Epithelial cell of prostate (primary cell): ENCODE measurements at regions not wholly inside any gene's neighbourhood (a gene's known extent, or its start where the extent isn't known, plus 50 kb on each side); places are given as distances from the start of the nearest gene placed in this dataset.
"Not testable (repeated sequence)": the region's sequence is repeated elsewhere in the genome, so short reads cannot be mapped to it uniquely, and the experiment has no call there.

ENCODE experiments used
- DNase-seq: peaks from one replicate; pipeline ENCODE4 v3.0.0-alpha.2; 2011; ENCODE audit warnings: low read depth, low spot score
- H3K27ac ChIP-seq: fragments of 450-650 bp; 2 replicates; pipeline ENCODE4 v1.5.1; 2017; ENCODE audit warnings: mild to moderate bottlenecking

GRCh38 chr13:55090612-55091011, 2050.1 kb upstream of the PRR20A start:
- no peak for DNase-seq

GRCh38 chr13:55091172-55091571, 2049.5 kb upstream of the PRR20A start:
- no peak overlapping the region for H3K27ac ChIP-seq
- no peak for DNase-seq

More at GRCh38 chr13:55090612-55091011, 2050.1 kb upstream of the PRR20A start:
- no peak overlapping the region for H3K27ac ChIP-seq

DNA sequence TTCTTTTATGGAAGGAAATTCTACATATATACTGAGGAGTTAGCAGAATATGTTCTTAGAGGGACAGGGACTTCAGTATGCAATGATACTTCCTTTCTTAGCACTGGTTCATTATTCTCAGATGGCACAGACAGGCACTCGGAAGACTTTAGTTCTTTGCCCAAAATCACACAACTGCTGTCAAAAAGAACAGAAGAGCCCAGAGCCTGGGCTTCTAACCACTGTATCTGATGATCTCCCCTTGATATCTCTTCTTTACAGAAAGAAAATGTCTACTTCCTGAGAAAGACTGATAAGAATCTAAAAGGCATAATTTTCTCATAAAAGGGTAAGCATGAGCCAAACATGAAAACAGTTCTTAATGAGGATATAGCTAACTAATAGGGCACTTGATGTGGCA, 2034.2 kb upstream of the PRR20A start:
- H3K27ac ChIP-seq: no peak overlapping the region
- no peak for DNase-seq

- no peak for DNase-seq
- H3K27ac ChIP-seq: no peak overlapping the region
Observed at GRCh38 chr13:55120631-55121030, 2020.1 kb upstream of the PRR20A start.

DNA sequence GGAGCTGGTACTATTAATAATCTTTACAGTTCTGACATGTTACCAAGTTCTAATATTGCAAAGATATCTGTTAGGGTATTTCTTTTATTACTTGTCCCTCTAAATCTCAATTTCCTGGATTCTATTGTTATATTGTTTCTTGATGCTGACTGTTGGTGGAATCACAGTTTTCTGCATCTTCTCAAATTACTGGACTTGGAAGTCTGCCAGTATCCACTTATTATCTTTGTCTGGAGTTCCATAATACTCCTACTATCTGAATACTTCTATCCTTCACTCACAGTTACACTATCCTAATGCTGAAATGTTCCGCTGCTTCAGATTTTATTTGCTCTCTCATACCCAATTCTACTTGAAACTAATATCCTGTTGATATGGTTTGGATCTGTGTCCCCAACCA, 1985.7 kb upstream of the PRR20A start:
- no peak for DNase-seq

DNA sequence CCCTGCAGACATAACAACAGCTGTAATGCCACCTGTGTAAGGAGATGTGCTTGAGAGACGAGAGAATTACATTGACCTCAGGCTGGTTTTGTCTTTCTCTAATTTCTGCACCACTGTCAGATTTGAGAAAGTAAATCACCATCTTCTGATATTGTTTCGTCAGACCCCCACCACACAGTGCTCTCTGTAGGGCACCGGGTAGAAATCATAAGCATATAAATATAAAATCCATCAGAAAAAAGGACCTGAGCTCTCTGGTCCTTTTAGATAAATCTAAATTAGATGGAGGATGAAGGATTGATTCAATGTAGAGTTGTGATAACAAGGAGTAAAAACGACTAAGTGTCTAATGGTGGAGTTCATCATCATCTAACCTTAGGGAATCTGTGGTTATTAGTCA, 1981.0 kb upstream of the PRR20A start:
- no peak for DNase-seq
- no peak overlapping the region for H3K27ac ChIP-seq

More for the DNA sequence above, 1985.7 kb upstream of the PRR20A start:
- no peak overlapping the region for H3K27ac ChIP-seq

DNA sequence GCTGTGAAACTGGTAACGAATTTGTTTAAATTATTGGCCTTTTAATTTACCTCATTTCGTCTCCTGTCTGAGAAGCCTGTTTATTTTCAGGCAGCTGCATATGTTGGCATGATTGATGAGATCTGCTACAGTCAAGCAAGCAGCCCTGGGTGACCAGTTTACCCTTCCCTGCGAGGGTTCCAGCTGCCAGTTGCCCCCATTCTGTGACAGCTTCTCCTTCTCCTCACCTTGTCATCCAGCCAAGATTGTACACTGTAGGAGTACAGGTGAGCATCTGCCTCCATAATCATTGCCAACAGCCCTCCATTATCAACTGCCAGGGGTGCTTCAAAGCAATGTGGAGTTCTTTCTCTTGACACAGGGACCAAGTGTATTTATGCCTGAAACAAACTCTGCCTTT, 1979.9 kb upstream of the PRR20A start:
- no peak for DNase-seq
- no peak overlapping the region for H3K27ac ChIP-seq

DNA sequence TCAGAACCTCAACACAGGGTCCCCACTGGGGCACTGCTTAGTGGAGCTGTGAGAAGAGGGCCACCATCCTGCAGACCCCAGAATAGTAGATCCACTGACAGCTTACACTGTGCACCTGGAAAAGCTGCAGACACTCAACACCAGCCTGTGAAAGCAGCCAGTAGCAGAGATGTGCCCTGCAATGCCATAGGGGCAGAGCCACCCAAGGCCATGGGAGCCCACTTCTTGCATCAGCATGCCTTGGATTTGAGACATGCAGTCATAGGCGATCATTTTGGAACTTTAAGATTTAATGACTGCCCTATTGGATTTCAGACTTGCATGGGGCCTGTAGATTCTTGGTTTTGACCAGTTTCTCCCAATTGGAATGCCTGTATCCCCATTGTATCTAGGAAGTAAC, 1962.1 kb upstream of the PRR20A start:
- not testable (repeated sequence) for DNase-seq, H3K27ac ChIP-seq

DNA sequence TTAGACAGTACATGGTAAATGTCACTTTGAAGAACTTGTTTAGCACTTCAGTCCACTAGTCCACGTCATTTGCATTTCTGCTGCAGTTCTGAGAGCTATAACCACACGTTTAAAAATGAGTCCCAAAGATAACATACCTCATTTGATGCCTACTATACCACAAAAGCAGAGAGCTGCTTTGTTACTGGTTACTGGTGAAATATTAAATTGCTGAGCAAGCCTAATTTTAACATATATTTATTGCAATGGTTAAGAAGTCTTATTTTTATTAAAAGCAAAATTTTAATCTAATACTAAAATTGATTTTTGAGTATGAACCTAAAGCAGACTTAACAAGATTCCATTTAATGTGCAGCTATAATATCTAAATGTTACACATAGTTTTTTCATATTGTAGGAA, 1949.7 kb upstream of the PRR20A start:
- H3K27ac ChIP-seq: no peak overlapping the region
- no peak for DNase-seq

DNA sequence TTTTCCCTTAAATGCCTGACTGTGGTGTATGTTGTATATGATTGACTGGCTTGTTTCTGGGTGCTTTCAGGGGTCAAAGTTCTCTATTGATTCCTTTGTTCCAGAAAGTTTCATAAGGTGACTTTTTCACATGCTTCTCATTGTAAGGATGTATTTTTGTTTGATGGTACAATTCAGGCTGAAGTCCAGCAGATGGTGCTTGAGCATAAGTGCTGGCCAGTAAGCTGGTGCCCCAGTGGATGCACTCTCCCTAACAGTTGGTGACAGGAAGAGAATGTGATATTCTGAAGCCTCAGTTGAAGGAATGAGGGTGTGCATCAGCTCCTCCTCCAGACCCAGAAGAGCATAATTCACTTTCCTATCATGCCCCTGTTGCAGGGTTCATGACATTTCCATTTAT, 1941.6 kb upstream of the PRR20A start:
- no peak overlapping the region for H3K27ac ChIP-seq
- no peak for DNase-seq

GRCh38 chr13:55214841-55215345, 1925.8 kb upstream of the PRR20A start:
- H3K27ac ChIP-seq: no peak overlapping the region
- no peak for DNase-seq

- no peak for DNase-seq
- H3K27ac ChIP-seq: no peak overlapping the region
Observed at GRCh38 chr13:55219538-55219937, 1921.2 kb upstream of the PRR20A start.

GRCh38 chr13:55229906-55230569, 1910.7 kb upstream of the PRR20A start:
- H3K27ac ChIP-seq: no peak overlapping the region
- no peak for DNase-seq

DNA sequence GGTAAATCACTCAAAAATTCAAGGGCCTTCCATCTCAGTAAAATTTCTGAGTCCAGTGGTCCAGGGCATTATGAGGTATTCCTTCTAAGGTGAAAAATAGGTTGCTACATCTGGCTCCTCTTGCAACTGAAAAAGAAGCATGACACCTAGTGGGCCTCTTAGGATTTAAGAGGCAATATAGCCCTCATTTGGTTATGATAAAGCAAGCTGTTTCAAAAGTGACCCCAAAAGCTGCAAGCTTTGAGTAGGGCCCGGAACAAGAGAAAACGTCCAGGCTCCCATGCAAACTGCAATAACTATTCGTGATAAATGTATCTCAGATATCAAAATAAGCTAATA, 1910.2 kb upstream of the PRR20A start:
- no peak for DNase-seq

DNA sequence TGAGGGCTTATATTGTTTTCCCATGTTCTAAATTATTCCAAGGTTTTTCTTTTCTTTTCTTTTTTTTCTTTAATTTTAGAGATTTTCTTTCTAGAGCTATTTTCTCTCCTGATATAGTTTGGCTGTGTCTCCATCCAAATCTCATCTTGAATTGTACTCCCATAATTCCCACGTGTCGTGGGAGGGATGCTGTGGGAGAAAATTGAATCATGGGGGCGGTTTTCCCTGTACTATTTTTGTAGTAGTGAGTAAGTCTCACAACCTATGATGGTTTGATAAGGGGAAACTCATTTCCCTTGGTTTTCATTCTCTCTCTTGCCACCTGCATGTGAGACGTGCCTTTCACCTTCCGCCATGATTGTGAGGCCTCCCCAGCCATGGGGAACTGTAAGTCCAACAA, 1906.4 kb upstream of the PRR20A start:
- no peak overlapping the region for H3K27ac ChIP-seq
- no peak for DNase-seq

More for the DNA sequence above, 1910.2 kb upstream of the PRR20A start:
- H3K27ac ChIP-seq: no peak overlapping the region

- no peak for DNase-seq
- no peak overlapping the region for H3K27ac ChIP-seq
Observed at GRCh38 chr13:55245005-55245644, 1895.6 kb upstream of the PRR20A start.

DNA sequence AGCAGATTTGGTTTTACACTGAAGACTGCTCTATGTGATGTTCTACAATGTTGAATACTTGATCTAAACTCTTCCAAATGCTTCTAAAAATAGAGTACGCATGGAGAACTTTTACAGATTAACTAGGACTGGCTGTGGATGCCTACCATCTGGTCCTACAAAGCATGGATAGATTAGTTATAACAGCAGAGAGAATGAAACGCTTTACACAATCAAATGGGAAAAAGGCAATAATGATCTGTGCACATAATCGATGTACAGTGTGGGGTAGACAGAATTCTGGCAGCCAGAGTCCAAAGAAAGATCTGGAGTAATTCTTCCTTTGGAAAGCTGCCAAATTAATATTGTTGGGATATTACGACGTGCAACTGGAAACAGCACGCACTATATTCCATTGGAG, 1885.5 kb upstream of the PRR20A start:
- no peak overlapping the region for H3K27ac ChIP-seq
- DNase-seq: no peak

- no peak for DNase-seq
- H3K27ac ChIP-seq: no peak overlapping the region
Observed at GRCh38 chr13:55263045-55263444, 1877.7 kb upstream of the PRR20A start.

- no peak for DNase-seq
- no peak overlapping the region for H3K27ac ChIP-seq
Observed at GRCh38 chr13:55266644-55267043, 1874.1 kb upstream of the PRR20A start.

DNA sequence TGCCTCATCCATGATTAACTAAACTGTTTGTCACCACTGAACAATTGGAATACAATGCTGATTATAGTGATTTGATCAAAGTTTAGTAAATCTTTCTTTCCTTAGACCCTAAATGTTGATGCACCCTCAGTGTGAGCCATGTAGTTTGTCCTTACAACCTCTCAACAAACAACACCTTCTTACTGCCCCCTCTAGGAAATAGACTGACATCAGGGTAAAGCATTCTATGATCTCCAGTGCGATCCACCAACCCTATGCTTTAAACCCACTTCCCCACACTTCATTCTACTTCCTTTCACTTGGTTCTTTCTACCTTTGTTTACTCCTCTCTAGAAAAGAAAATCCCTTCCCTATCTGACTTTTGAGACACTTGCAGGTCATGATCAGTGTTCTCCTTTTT, 1842.5 kb upstream of the PRR20A start:
- H3K27ac ChIP-seq: no peak overlapping the region
- no peak for DNase-seq

- no peak for DNase-seq
- H3K27ac ChIP-seq: no peak overlapping the region
Observed at GRCh38 chr13:55302568-55302967, 1838.2 kb upstream of the PRR20A start.

GRCh38 chr13:55307909-55308308, 1832.8 kb upstream of the PRR20A start:
- no peak overlapping the region for H3K27ac ChIP-seq
- DNase-seq: no peak
